Urinary bladder (tissue), 3 donors: ENCODE measurements at regions not wholly inside any gene's neighbourhood (a gene's known extent, or its start where the extent isn't known, plus 50 kb on each side); places are given as distances from the start of the nearest gene placed in this dataset.
A peak's percentile ranks its signal among the peaks of the same experiment; 100 is the strongest.

Experiments
- DNase-seq: peaks from one replicate; pipeline ENCODE4 v3.0.0-alpha.2; 2015; ENCODE audit errors: extremely low spot score
- H3K27ac ChIP-seq: one replicate; pipeline ENCODE4 v1.5.1; 2013; ENCODE audit warnings: low read depth, mild to moderate bottlenecking, moderate library complexity
- H3K36me3 ChIP-seq: one replicate; pipeline ENCODE4 v1.6.1; 2013; ENCODE audit warnings: mild to moderate bottlenecking, moderate library complexity; ENCODE audit not compliant: insufficient read depth
- H3K4me1 ChIP-seq: one replicate; pipeline ENCODE4 v1.6.1; 2013; ENCODE audit warnings: mild to moderate bottlenecking, moderate library complexity; ENCODE audit not compliant: insufficient read depth
- H3K4me3 ChIP-seq: one replicate; pipeline ENCODE4 v1.5.1; 2013; ENCODE audit warnings: low read depth, low read length
- WGBS: extraction: QIAGEN DNeasy Blood & Tissue Kit; methylation state at CpG from one replicate; pipeline ENCODE4 v1.1.7; 2013; 5-methylcytosine and 5-hydroxymethylcytosine counted together
- donor health status: healthy with polysubstance abuse.
- donor health status: healthy.

- Histone ChIP-seq H3K36me3 (no peaks in the 10 kb centered on the region), H3K4me1 (no peaks in the 10 kb centered on the region), H3K4me3 (no peak overlapping the region), H3K27ac (no peak overlapping the region)
- DNase-seq, result no peak
- 39% methylated on average over 2 of the region's 2 CpGs for WGBS
Observed at GRCh38 chr15:85964471-85964870, 115.2 kb upstream of the AGBL1 start.

GRCh38 chr15:85967553-85967952, 112.1 kb upstream of the AGBL1 start:
- no peak for DNase-seq
- no peaks in the 10 kb centered on the region for H3K4me1 ChIP-seq
- WGBS, result 44% methylated on average over 2 of the region's 2 CpGs
- H3K36me3 ChIP-seq, result no peaks in the 10 kb centered on the region
- no peak overlapping the region for H3K27ac ChIP-seq
- H3K4me3 ChIP-seq, result no peak overlapping the region

DNA sequence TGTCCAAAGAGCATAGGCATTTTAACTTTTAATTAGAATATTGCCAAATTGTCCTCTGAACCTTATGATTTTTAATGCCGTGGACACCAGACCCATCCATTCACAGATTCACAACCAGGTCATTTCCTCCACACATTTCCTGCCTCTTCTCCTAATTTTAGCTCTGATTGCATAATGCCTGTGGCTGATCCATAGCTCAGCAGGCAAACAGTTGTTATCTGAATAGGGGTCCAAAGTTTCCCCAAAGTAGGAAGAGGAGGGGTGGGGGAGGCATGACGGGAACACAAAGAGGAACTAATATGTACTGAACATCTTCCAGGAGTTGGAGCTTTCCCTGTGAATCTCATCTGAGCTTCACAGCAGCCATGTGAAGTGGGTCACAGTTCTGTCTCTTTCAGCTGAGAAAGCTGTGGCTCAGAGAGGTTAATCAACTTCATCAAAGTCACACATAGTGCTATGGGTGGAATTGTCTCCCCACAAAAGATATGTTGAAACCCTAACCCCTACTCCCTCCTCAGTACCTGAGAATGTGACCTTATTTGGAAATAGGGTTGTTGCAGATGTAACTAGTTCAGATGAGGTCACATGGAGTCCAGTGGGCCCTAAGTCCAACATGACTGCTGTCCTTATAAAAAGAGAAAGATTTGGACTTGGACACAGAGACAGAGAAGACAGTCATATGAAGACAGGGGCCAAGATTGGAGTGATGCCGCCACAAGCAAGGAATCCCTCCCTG, 106.7 kb upstream of the AGBL1 start:
- H3K4me1 ChIP-seq, result no peaks in the 10 kb centered on the region
- DNase-seq, result no peak
- WGBS, result 83% methylated on average over 3 of the region's 3 CpGs
- no peak overlapping the region for H3K27ac ChIP-seq
- H3K36me3 ChIP-seq, result no peaks in the 10 kb centered on the region
- H3K4me3 ChIP-seq, result no peak overlapping the region

- H3K36me3 ChIP-seq, result no peaks in the 10 kb centered on the region
- no peak for DNase-seq
- H3K27ac ChIP-seq, result no peak overlapping the region
- H3K4me1 ChIP-seq, result no peaks in the 10 kb centered on the region
- no peak overlapping the region for H3K4me3 ChIP-seq
- 61% methylated on average over 8 of the region's 8 CpGs for WGBS
Observed at GRCh38 chr15:85973584-85974347, 105.9 kb upstream of the AGBL1 start.

- Histone ChIP-seq H3K36me3 (no peaks in the 10 kb centered on the region), H3K4me3 (no peak overlapping the region), H3K4me1 (no peaks in the 10 kb centered on the region), H3K27ac (no peak overlapping the region)
- no peak for DNase-seq
- 24% methylated on average over 3 of the region's 3 CpGs for WGBS
Observed at GRCh38 chr15:85974348-85974705, 105.3 kb upstream of the AGBL1 start.

DNA sequence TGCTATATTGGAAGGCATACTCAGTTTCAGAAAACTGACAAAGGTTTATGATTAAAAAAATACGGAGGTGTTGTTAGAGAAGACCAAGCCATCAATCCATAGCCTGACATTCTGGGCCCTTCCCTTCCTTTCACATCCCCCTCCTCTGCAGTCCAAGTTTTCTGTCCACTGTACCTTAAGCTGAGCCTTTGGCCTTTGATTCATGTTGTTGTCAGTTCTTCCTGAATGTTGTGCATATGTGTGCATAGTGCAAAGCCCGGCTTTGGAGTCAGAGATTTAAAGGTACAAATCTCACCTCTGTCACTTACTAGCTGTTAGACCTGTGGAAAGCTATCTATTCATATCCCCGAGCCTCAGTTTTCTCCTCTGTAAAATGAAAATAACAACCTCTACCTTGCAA, 104.9 kb upstream of the AGBL1 start:
- Histone ChIP-seq H3K36me3 (no peaks in the 10 kb centered on the region), H3K4me1 (no peaks in the 10 kb centered on the region), H3K27ac (no peak overlapping the region), H3K4me3 (no peak overlapping the region)
- 74% methylated on average over 3 of the region's 3 CpGs for WGBS
- no peak for DNase-seq

GRCh38 chr15:85976102-85976501, 103.6 kb upstream of the AGBL1 start:
- Histone ChIP-seq H3K4me1 (no peaks in the 10 kb centered on the region), H3K36me3 (no peaks in the 10 kb centered on the region), H3K4me3 (no peak overlapping the region), H3K27ac (no peak overlapping the region)
- DNase-seq, result no peak
- WGBS, result 91% methylated on average over 3 of the region's 3 CpGs

GRCh38 chr15:85976986-85977385, 102.7 kb upstream of the AGBL1 start:
- H3K4me3 ChIP-seq, result no peak overlapping the region
- DNase-seq, result no peak
- no peak overlapping the region for H3K27ac ChIP-seq
- H3K36me3 ChIP-seq, result no peaks in the 10 kb centered on the region
- H3K4me1 ChIP-seq, result no peaks in the 10 kb centered on the region
- 52% methylated on average over 3 of the region's 3 CpGs for WGBS

DNA sequence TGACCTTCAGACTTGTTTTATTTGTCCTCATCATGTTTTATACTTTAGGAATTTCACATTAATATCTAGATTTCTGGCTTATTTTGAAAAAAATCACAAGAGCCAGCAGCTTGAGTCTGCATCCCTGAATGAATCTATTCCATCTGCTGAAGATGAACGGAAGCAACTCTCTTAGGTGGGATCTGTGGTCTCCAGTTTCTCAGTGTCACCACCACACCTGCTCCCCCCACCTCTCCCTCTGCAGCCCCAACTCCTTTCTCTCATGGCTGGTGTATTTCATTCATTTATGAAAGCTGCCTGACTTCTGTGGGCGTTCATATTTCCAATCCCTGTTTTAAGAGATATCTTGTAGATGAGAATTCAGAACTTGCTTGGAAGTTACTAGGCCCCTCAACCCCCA, 102.1 kb upstream of the AGBL1 start:
- no peak overlapping the region for H3K4me3 ChIP-seq
- no peaks in the 10 kb centered on the region for H3K36me3 ChIP-seq
- H3K4me1 ChIP-seq, result no peaks in the 10 kb centered on the region
- no peak for DNase-seq
- 91% methylated on average over 2 of the region's 2 CpGs for WGBS
- H3K27ac ChIP-seq, result no peak overlapping the region

GRCh38 chr15:85979929-85980328, 99.7 kb upstream of the AGBL1 start:
- no peak for DNase-seq
- H3K4me1 ChIP-seq, result no peaks in the 10 kb centered on the region

DNA sequence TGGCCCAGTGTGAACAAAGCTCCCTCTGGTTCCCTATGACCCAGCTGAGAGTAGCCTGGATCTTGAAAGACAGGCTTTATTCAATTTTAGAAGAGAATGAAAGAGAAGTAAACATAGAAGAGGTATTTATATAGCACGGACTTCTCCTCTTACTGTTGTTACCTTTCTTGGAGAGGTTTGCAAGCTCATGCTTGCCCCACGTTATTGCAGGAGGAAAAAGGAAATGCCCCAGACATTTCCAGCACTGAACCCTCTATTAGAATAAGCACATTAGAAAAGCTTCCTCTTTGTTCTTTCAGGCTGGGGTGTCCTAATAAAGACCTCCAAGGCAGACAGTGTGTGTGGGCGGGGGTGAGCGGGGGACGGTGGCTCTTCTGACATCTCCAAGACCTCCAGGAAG, 98.7 kb upstream of the AGBL1 start:
- no peaks in the 10 kb centered on the region for H3K4me1 ChIP-seq
- H3K27ac ChIP-seq, result peak overlapping the region; percentile 35
- WGBS, result 80% methylated on average over 5 of the region's 5 CpGs
- no peaks in the 10 kb centered on the region for H3K36me3 ChIP-seq
- peak; percentile 29 for DNase-seq
- no peak overlapping the region for H3K4me3 ChIP-seq

More at GRCh38 chr15:85979929-85980328, 99.7 kb upstream of the AGBL1 start:
- H3K27ac ChIP-seq, result no peak overlapping the region
- H3K4me3 ChIP-seq, result no peak overlapping the region
- no peaks in the 10 kb centered on the region for H3K36me3 ChIP-seq
- 97% methylated on average over 5 of the region's 5 CpGs for WGBS

- Histone ChIP-seq H3K4me3 (no peak overlapping the region), H3K27ac (no peak overlapping the region), H3K4me1 (no peaks in the 10 kb centered on the region), H3K36me3 (no peaks in the 10 kb centered on the region)
- 34% methylated on average over 4 of the region's 4 CpGs for WGBS
- no peak for DNase-seq
Observed at GRCh38 chr15:85984241-85984640, 95.4 kb upstream of the AGBL1 start.

DNA sequence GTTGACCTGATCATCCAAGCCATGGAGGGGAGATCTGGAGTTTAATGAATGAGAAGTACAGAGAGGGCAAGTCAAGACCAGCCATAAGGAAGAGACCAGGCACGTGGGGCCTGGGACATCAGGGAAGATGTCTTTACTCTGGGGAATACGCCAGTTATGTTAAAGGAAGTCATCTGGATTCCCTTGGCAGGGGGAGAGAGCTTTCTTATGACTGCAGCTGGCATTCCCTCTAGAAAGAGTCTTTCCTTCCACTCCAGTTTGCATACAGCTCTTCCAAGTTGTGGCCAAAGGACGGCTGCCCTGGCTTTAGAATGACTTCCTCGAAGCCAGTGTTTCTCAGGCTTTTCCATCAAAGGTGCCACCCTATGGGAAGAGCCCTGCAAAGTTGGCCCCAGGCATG, 93.6 kb upstream of the AGBL1 start:
- no peak overlapping the region for H3K4me3 ChIP-seq
- H3K4me1 ChIP-seq, result no peaks in the 10 kb centered on the region
- 75% methylated on average over 4 of the region's 4 CpGs for WGBS
- H3K27ac ChIP-seq, result no peak overlapping the region
- no peaks in the 10 kb centered on the region for H3K36me3 ChIP-seq
- no peak for DNase-seq

DNA sequence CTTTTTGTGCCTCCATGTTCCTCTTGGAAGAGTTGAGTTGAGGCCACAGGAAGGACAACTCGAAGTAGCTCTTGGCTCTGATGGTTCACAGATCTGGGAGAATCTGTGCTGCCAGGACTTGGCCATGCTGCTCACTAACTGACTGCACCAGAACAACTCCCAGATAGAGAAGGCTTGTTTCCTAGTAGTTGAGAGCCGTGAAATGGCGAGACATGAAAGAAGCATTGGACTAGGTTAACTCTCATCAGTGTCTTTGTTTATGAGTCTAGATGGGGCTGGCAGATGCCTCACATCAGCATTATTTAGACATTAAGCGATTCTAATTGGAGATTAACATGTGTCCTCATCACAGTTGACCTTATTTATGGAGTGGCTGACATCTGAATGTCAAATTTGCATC, 92.9 kb upstream of the AGBL1 start:
- 70% methylated on average over 4 of the region's 4 CpGs for WGBS
- no peak overlapping the region for H3K4me3 ChIP-seq
- no peak overlapping the region for H3K27ac ChIP-seq
- H3K36me3 ChIP-seq, result no peaks in the 10 kb centered on the region
- DNase-seq, result no peak
- H3K4me1 ChIP-seq, result no peaks in the 10 kb centered on the region
